Hepatocyte (in vitro differentiated cells): ENCODE measurements at regions not wholly inside any gene's neighbourhood (a gene's known extent, or its start where the extent isn't known, plus 50 kb on each side); places are given as distances from the start of the nearest gene placed in this dataset.

Experiments used
- CTCF ChIP-seq: fragments of 200-600 bp; sonication (generic); IDR thresholded peaks from 2 replicates; pipeline ENCODE4 v1.5.1; 2016; ENCODE audit warnings: antibody characterized with exemption, mild to moderate bottlenecking; ENCODE audit not compliant: poor library complexity
- EZH2 ChIP-seq: fragments of 200-600 bp; sonication (generic); IDR thresholded peaks from 2 replicates; pipeline ENCODE4 v1.6.1; 2016; ENCODE audit warnings: antibody characterized with exemption, mild to moderate bottlenecking, borderline replicate concordance

- TF ChIP-seq CTCF (no peak), EZH2 (no peak)
Observed at GRCh38 chr14:42187846-42188245, 581.2 kb downstream of the LRFN5 start.
